Progenitor cell of endocrine pancreas (in vitro differentiated cells): ENCODE measurements at regions not wholly inside any gene's neighbourhood (a gene's known extent, or its start where the extent isn't known, plus 50 kb on each side); places are given as distances from the start of the nearest gene placed in this dataset.

Source experiments
- DNase-seq: peaks from one replicate; pipeline ENCODE4 v3.0.0; 2021; ENCODE audit warnings: low spot score; ENCODE audit not compliant: unreplicated experiment
- H3K27ac Mint-ChIP-seq: 2 replicates; pipeline ENCODE4 v1.8.0; 2021; ENCODE audit warnings: mild to moderate bottlenecking, moderate library complexity, mixed read lengths
- H3K27me3 Mint-ChIP-seq: 2 replicates; pipeline ENCODE4 v1.8.0; 2021; ENCODE audit warnings: mixed read lengths
- H3K36me3 Mint-ChIP-seq: 2 replicates; pipeline ENCODE4 v1.8.0; 2022; ENCODE audit warnings: mixed read lengths; ENCODE audit not compliant: insufficient read depth
- H3K4me1 Mint-ChIP-seq: 2 replicates; pipeline ENCODE4 v1.8.0; 2021; ENCODE audit warnings: low read depth, mixed read lengths
- H3K4me3 Mint-ChIP-seq: 2 replicates; pipeline ENCODE4 v1.8.0; 2021; ENCODE audit warnings: low read depth, mild to moderate bottlenecking, moderate library complexity, mixed read lengths
- H3K9me3 Mint-ChIP-seq: 2 replicates; pipeline ENCODE4 v1.8.0; 2021; ENCODE audit warnings: low read depth, mixed read lengths
- CTCF ChIP-seq: fragments of 200-600 bp; sonication (generic); IDR thresholded peaks from one replicate; pipeline ENCODE4 v1.5.0; 2021; ENCODE audit warnings: antibody characterized with exemption, mild to moderate bottlenecking; ENCODE audit not compliant: unreplicated experiment

GRCh38 chr4:112731715-112732114, 94.8 kb downstream of the LARP7 start:
- DNase-seq = no peak
- Mint-ChIP-seq H3K36me3 (no peaks in the 10 kb centered on the region), H3K9me3 (no peaks in the 10 kb centered on the region), H3K27ac (no peak overlapping the region), H3K4me3 (no peak overlapping the region), H3K4me1 (no peaks in the 10 kb centered on the region), H3K27me3 (no peaks in the 10 kb centered on the region)
- TF ChIP-seq CTCF = no peak

GRCh38 chr4:112732142-112732541, 95.2 kb downstream of the LARP7 start:
- no peaks in the 10 kb centered on the region for H3K36me3 Mint-ChIP-seq
- DNase-seq = no peak
- no peaks in the 10 kb centered on the region for H3K27me3 Mint-ChIP-seq
- no peak for TF ChIP-seq CTCF
- H3K9me3 Mint-ChIP-seq = no peaks in the 10 kb centered on the region
- H3K4me1 Mint-ChIP-seq = no peaks in the 10 kb centered on the region
- no peak overlapping the region for H3K4me3 Mint-ChIP-seq
- H3K27ac Mint-ChIP-seq = no peak overlapping the region

- Mint-ChIP-seq H3K27me3 (no peaks in the 10 kb centered on the region), H3K4me3 (no peak overlapping the region), H3K36me3 (no peaks in the 10 kb centered on the region), H3K27ac (no peak overlapping the region), H3K9me3 (no peaks in the 10 kb centered on the region), H3K4me1 (no peaks in the 10 kb centered on the region)
- DNase-seq = no peak
- no peak for TF ChIP-seq CTCF
These were observed 98.6 kb downstream of the LARP7 start for GRCh38 chr4:112735474-112735951.

GRCh38 chr4:112736718-112737135, 99.8 kb downstream of the LARP7 start:
- no peak overlapping the region for H3K27ac Mint-ChIP-seq
- TF ChIP-seq CTCF = no peak
- no peak for DNase-seq
- H3K27me3 Mint-ChIP-seq = no peaks in the 10 kb centered on the region
- H3K4me1 Mint-ChIP-seq = no peaks in the 10 kb centered on the region
- H3K36me3 Mint-ChIP-seq = no peaks in the 10 kb centered on the region
- H3K9me3 Mint-ChIP-seq = no peaks in the 10 kb centered on the region
- no peak overlapping the region for H3K4me3 Mint-ChIP-seq

GRCh38 chr4:112739442-112739841, 102.5 kb downstream of the LARP7 start:
- no peak for TF ChIP-seq CTCF
- Mint-ChIP-seq H3K4me1 (peaks cover 2% of the 10 kb centered on the region), H3K36me3 (no peaks in the 10 kb centered on the region), H3K27ac (no peak overlapping the region), H3K27me3 (no peaks in the 10 kb centered on the region), H3K4me3 (no peak overlapping the region), H3K9me3 (no peaks in the 10 kb centered on the region)
- no peak for DNase-seq
